H1 (cell line): ENCODE measurements at regions not wholly inside any gene's neighbourhood (a gene's known extent, or its start where the extent isn't known, plus 50 kb on each side); places are given as distances from the start of the nearest gene placed in this dataset.

Source experiments
- CTCF ChIA-PET: fragments of 300-600 bp; sonication (Branson Sonifier 250); formaldehyde crosslinking; loops from one replicate; lab custom pipeline; 2021; ENCODE audit not compliant: partially characterized antibody; lab: Charles Lee
- POLR2A ChIA-PET: fragments of 300-600 bp; sonication (Branson Sonifier 250); formaldehyde crosslinking; loops from one replicate; lab custom pipeline; 2021; ENCODE audit warnings: inconsistent platforms; ENCODE audit not compliant: partially characterized antibody; lab: Charles Lee
- DNase-seq, 2 experiments: peaks; one replicate each; pipeline versions ENCODE4 v3.0.0 to v3.0.0-alpha.2; 2010 to 2022; ENCODE audit warnings: low spot score in 2 of 2, low read depth in 1 of 2, mixed read lengths in 1 of 2
- FAIRE-seq: peaks from 2 replicates; lab custom pipeline; 2011; peaks lifted over from hg19 to GRCh38; lab: Jason Lieb, UNC
- H2AFZ ChIP-seq: 2 replicates; pipeline ENCODE4 v1.8.1; 2012; ENCODE audit warnings: low read length, inconsistent platforms
- H2AK5ac ChIP-seq: 2 replicates; pipeline ENCODE4 v1.6.1; 2013; ENCODE audit warnings: low read depth, low read length
- H2BK120ac ChIP-seq: replicated peaks from 2 replicates; pipeline ENCODE3; 2013; ENCODE audit warnings: low read depth, low read length, inconsistent platforms
- H2BK12ac ChIP-seq: 2 replicates; pipeline ENCODE4 v1.6.1; 2013; ENCODE audit warnings: low read depth, low read length
- H2BK15ac ChIP-seq: 2 replicates; pipeline ENCODE4 v1.6.1; 2013; ENCODE audit warnings: low read length
- H2BK20ac ChIP-seq: 2 replicates; pipeline ENCODE4 v1.6.1; 2013; ENCODE audit warnings: low read length
- H2BK5ac ChIP-seq: 2 replicates; pipeline ENCODE4 v1.6.1; 2013; ENCODE audit warnings: low read depth, low read length
- H3K14ac ChIP-seq: 2 replicates; pipeline ENCODE4 v1.6.1; 2013; ENCODE audit warnings: inconsistent platforms; ENCODE audit not compliant: insufficient read length
- H3K18ac ChIP-seq: 2 replicates; pipeline ENCODE4 v1.6.1; 2013; ENCODE audit warnings: low read length; ENCODE audit errors: extremely low read depth
- H3K23ac ChIP-seq: 2 replicates; pipeline ENCODE4 v1.6.1; 2013; ENCODE audit warnings: inconsistent platforms; ENCODE audit not compliant: insufficient read length
- H3K23me2 ChIP-seq: 2 replicates; pipeline ENCODE4 v1.6.1; 2013; ENCODE audit warnings: low read depth, low read length
- H3K27ac ChIP-seq: 2 replicates; pipeline ENCODE4 v1.6.1; 2011; ENCODE audit warnings: low read depth, low read length, inconsistent platforms
- H3K27me3 ChIP-seq, 4 experiments: replicated peaks in 1 of 4; 1 replicate in 1 of 4; 2 replicates in 3 of 4; pipeline versions ENCODE4 v1.6.1 to v1.8.1; 2011 to 2013; ENCODE audit warnings: low read length in 3 of 4, mild to moderate bottlenecking in 3 of 4, inconsistent platforms in 2 of 4, mixed read lengths in 2 of 4, moderate library complexity in 1 of 4; ENCODE audit not compliant: control insufficient read depth in 3 of 4, insufficient read depth in 3 of 4; ENCODE audit errors: extremely low read depth in 1 of 4
- H3K36me3 ChIP-seq, 4 experiments: 2 replicates each; pipeline versions ENCODE4 v1.6.1 to v1.8.1; 2011 to 2013; ENCODE audit warnings: mild to moderate bottlenecking in 4 of 4, low read length in 3 of 4, moderate library complexity in 2 of 4, control low read depth in 1 of 4, inconsistent platforms in 1 of 4; ENCODE audit not compliant: insufficient read depth in 4 of 4, control insufficient read depth in 2 of 4
- H3K4ac ChIP-seq: replicated peaks from 2 replicates; pipeline ENCODE3; 2013; ENCODE audit warnings: low read length, low read depth, mixed read lengths, inconsistent platforms; ENCODE audit not compliant: insufficient read length
- H3K4me1 ChIP-seq, 4 experiments: replicated peaks in 1 of 4; 1 replicate in 1 of 4; 2 replicates in 3 of 4; pipeline versions ENCODE4 v1.6.1 to v1.8.1; 2011 to 2013; ENCODE audit warnings: low read length in 3 of 4, inconsistent platforms in 2 of 4, mixed read lengths in 1 of 4; ENCODE audit not compliant: insufficient read depth in 4 of 4, control insufficient read depth in 3 of 4
- H3K4me2 ChIP-seq, 2 experiments: 2 replicates each; pipeline versions ENCODE4 v1.6.1 to v1.8.1; 2011 to 2013; ENCODE audit warnings: low read depth in 2 of 2, low read length in 2 of 2, control low read depth in 1 of 2, inconsistent platforms in 1 of 2, mild to moderate bottlenecking in 1 of 2; ENCODE audit not compliant: insufficient read depth in 1 of 2
- H3K4me3 ChIP-seq, 4 experiments: fragments of 200-600, 300-600 bp in 1 of 4; sonication (generic), shearing (Covaris generic), sonication (Bioruptor Twin) in 1 of 4; 2 replicates each; pipeline versions ENCODE4 v1.5.1 to v1.8.1; 2011 to 2016; ENCODE audit warnings: low read length in 4 of 4, low read depth in 3 of 4, control low read depth in 2 of 4, inconsistent platforms in 2 of 4, mild to moderate bottlenecking in 2 of 4, mixed read lengths in 1 of 4, moderate library complexity in 1 of 4; ENCODE audit not compliant: insufficient read depth in 2 of 4; ENCODE audit errors: extremely low read depth in 1 of 4
- H3K56ac ChIP-seq: replicated peaks from 2 replicates; pipeline ENCODE3; 2013; ENCODE audit warnings: low read depth, mild to moderate bottlenecking, mixed read lengths, low read length, inconsistent platforms; ENCODE audit not compliant: insufficient read length
- H3K79me1 ChIP-seq: 2 replicates; pipeline ENCODE4 v1.6.1; 2013; ENCODE audit warnings: low read depth, low read length, control low read depth
- H3K79me2 ChIP-seq, 2 experiments: 2 replicates each; pipeline versions ENCODE4 v1.6.1 to v1.8.1; 2012 to 2013; ENCODE audit warnings: low read length in 2 of 2, mild to moderate bottlenecking in 2 of 2, inconsistent platforms in 1 of 2; ENCODE audit not compliant: insufficient read depth in 2 of 2, control insufficient read depth in 1 of 2
- H3K9ac ChIP-seq, 4 experiments: replicated peaks in 1 of 4; 1 replicate in 1 of 4; 2 replicates in 3 of 4; pipeline versions ENCODE4 v1.6.1 to v1.8.1; 2011 to 2013; ENCODE audit warnings: low read depth in 3 of 4, low read length in 3 of 4, control low read depth in 2 of 4, mild to moderate bottlenecking in 2 of 4, moderate library complexity in 2 of 4, inconsistent platforms in 1 of 4; ENCODE audit errors: extremely low read depth in 1 of 4
- H3K9me3 ChIP-seq, 2 experiments: 2 replicates each; pipeline versions ENCODE4 v1.6.1 to v1.8.1; 2012 to 2013; ENCODE audit warnings: mild to moderate bottlenecking in 2 of 2, moderate library complexity in 2 of 2, control low read depth in 1 of 2, inconsistent platforms in 1 of 2, low read depth in 1 of 2, low read length in 1 of 2, mixed read lengths in 1 of 2; ENCODE audit not compliant: insufficient read depth in 2 of 2
- H4K20me1 ChIP-seq, 2 experiments: replicated peaks in 1 of 2; 2 replicates each; pipeline versions ENCODE3 to v1.8.1; 2011 to 2013; ENCODE audit warnings: inconsistent platforms in 2 of 2, low read length in 2 of 2, mild to moderate bottlenecking in 1 of 2; ENCODE audit not compliant: insufficient read depth in 2 of 2, control insufficient read depth in 1 of 2
- H4K5ac ChIP-seq: 2 replicates; pipeline ENCODE4 v1.6.1; 2013; ENCODE audit warnings: low read length, low read depth, mixed read lengths, inconsistent platforms; ENCODE audit not compliant: insufficient read length
- H4K8ac ChIP-seq: 2 replicates; pipeline ENCODE4 v1.8.0; 2013; ENCODE audit warnings: mild to moderate bottlenecking, moderate library complexity, low read length, inconsistent platforms; ENCODE audit not compliant: insufficient read depth; ENCODE audit errors: extremely low read depth
- H4K91ac ChIP-seq: replicated peaks from 2 replicates; pipeline ENCODE3; 2013; ENCODE audit warnings: low read length, mixed read lengths, inconsistent platforms; ENCODE audit not compliant: insufficient read length
- CHD1 ChIP-seq: IDR thresholded peaks from 2 replicates; pipeline ENCODE4 v1.6.1; 2012; ENCODE audit warnings: low read depth, low read length, improper control_type of control experiment
- WGBS, 2 experiments: shearing (Covaris generic) in 1 of 2; methylation state at CpG; one replicate each; pipeline versions ENCODE4 v1.1.6 to v1.1.7; 2013 to 2015; ENCODE audit warnings: low lambda C conversion rate in 2 of 2, mixed read lengths in 2 of 2, inconsistent platforms in 1 of 2, low coverage in 1 of 2, missing lambda C conversion rate in 1 of 2; ENCODE audit not compliant: insufficient replicate concordance in 2 of 2, insufficient coverage in 1 of 2, insufficient read length in 1 of 2; ENCODE audit errors: extremely low coverage in 1 of 2, missing lambda C conversion rate in 1 of 2; 5-methylcytosine and 5-hydroxymethylcytosine counted together

DNA sequence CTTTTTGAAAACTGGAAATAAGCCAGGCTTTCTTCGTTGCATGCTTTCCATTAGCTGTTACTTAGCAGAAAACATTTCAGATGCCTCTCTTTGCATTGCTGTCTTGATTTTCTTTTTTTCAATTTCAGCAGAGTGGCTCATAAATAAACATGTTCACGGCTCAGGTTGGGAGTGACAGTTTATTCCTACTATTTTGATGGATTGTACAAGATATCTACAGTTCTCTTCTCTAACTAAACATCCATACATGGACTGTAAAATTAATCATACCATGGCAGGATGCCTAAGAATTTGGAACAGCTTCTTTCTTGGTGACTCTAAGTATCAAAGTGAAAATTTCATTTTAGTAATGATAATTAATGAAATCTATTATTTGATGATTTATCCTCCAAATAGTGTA lies 130.5 kb upstream of the EPHA7 start:
- H2BK5ac ChIP-seq: no peak overlapping the region
- H3K9ac ChIP-seq: no peak overlapping the region
- H4K5ac ChIP-seq: no peak overlapping the region
- H3K27ac ChIP-seq: no peak overlapping the region
- no peaks in the 10 kb centered on the region for H3K23me2 ChIP-seq
- POLR2A ChIA-PET: no interaction called here
- no peak overlapping the region for H4K8ac ChIP-seq
- H3K4me1 ChIP-seq: no peaks in the 10 kb centered on the region
- no peak for TF ChIP-seq CHD1
- no peaks in the 10 kb centered on the region for H3K79me1 ChIP-seq
- no peak overlapping the region for H3K4me2 ChIP-seq
- no peaks in the 10 kb centered on the region for H3K27me3 ChIP-seq
- CTCF ChIA-PET: no interaction called here
- H2BK15ac ChIP-seq: no peak overlapping the region
- H2BK20ac ChIP-seq: no peak overlapping the region
- no peak overlapping the region for H4K91ac ChIP-seq
- H4K20me1 ChIP-seq: no peaks in the 10 kb centered on the region
- H3K14ac ChIP-seq: no peak overlapping the region
- no peak overlapping the region for H3K4me3 ChIP-seq
- no peak overlapping the region for H2AK5ac ChIP-seq
- H3K4ac ChIP-seq: no peak overlapping the region
- no peak overlapping the region for H2AFZ ChIP-seq
- H3K56ac ChIP-seq: no peak overlapping the region
- H2BK12ac ChIP-seq: no peak overlapping the region
- H3K79me2 ChIP-seq: no peaks in the 10 kb centered on the region
- no peaks in the 10 kb centered on the region for H3K9me3 ChIP-seq
- no peak for DNase-seq
- 94% methylated on average over 2 of the region's 2 CpGs; no CpG with 5 or more reads in 1 of the 2 experiments for WGBS, 2 experiments
- no peak for FAIRE-seq
- H3K36me3 ChIP-seq: no peaks in the 10 kb centered on the region
- H3K18ac ChIP-seq: no peak overlapping the region
- H3K23ac ChIP-seq: no peak overlapping the region
- H2BK120ac ChIP-seq: no peak overlapping the region
